T-helper 1 cell treated with Interleukin-12 subunit alpha and Interleukin-12 subunit beta and Interleukin-4 antibody, amounts not matched to agents 30 μg/mL and 1 μg/mL, for 36 hours (primary cell): ENCODE measurements at regions not wholly inside any gene's neighbourhood (a gene's known extent, or its start where the extent isn't known, plus 50 kb on each side); places are given as distances from the start of the nearest gene placed in this dataset.
"Not testable (repeated sequence)": the region's sequence is repeated elsewhere in the genome, so short reads cannot be mapped to it uniquely, and the experiment has no call there.

ENCODE experiments used
- H3K27ac Mint-ChIP-seq: one replicate; pipeline ENCODE4 v1.8.0; 2021; ENCODE audit warnings: mild to moderate bottlenecking, mixed read lengths
- H3K27me3 Mint-ChIP-seq: one replicate; pipeline ENCODE4 v1.8.0; 2021; ENCODE audit warnings: low read depth, mixed read lengths
- H3K36me3 Mint-ChIP-seq: one replicate; pipeline ENCODE4 v1.8.0; 2021; ENCODE audit warnings: low read depth, mixed read lengths
- H3K4me1 Mint-ChIP-seq: one replicate; pipeline ENCODE4 v1.8.0; 2021; ENCODE audit warnings: low read depth, mixed read lengths
- H3K4me3 Mint-ChIP-seq: one replicate; pipeline ENCODE4 v1.8.0; 2021; ENCODE audit warnings: mild to moderate bottlenecking, moderate library complexity, mixed read lengths
- H3K9me3 Mint-ChIP-seq: one replicate; pipeline ENCODE4 v1.8.0; 2021; ENCODE audit warnings: mixed read lengths

DNA sequence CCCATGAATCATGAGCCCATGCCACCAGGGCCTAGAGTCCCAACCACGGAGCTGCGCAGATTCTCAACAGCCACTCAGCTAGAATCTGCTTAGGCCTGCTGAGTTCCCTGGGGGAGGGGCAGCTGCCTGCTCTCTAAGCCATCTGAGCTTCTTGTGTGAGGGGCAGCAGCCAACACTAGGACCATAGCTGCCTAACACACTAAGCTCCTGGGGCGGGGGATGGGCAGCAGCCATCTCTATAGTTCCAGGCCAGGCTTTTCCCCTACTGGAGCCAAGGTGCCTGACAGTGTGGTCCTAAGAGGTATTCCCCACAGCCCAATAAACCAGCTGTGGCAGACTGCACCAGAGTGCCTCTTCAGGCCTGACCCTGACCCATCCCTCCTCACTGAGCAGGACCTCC, 255.9 kb upstream of the ACO1 start:
- Mint-ChIP-seq H3K27me3 (no peaks in the 10 kb centered on the region), H3K9me3 (peaks cover 4% of the 10 kb centered on the region), H3K4me1 (no peaks in the 10 kb centered on the region), H3K4me3 (no peak overlapping the region), H3K27ac (no peak overlapping the region), H3K36me3 (no peaks in the 10 kb centered on the region)

DNA sequence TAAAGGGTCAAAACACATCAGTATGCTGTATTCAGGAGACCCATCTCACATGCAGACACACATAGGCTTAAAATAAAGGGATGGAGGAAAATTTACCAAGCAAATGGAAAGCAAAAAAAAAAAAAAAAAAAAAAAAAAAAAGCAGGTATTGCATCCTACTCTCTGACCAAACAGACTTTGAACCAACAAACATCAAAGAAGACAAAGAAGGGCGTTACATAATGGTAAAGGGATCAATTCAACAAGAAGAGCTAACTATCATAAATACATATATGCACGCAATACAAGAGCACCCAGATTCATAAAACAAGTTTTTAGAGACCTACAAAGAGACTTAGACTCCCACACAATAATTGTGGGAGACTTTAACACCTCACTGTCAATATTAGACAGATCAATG, 253.7 kb upstream of the ACO1 start:
- H3K27ac Mint-ChIP-seq, H3K36me3 Mint-ChIP-seq, H3K4me1 Mint-ChIP-seq, H3K4me3 Mint-ChIP-seq, H3K9me3 Mint-ChIP-seq, H3K27me3 Mint-ChIP-seq: not testable (repeated sequence)

DNA sequence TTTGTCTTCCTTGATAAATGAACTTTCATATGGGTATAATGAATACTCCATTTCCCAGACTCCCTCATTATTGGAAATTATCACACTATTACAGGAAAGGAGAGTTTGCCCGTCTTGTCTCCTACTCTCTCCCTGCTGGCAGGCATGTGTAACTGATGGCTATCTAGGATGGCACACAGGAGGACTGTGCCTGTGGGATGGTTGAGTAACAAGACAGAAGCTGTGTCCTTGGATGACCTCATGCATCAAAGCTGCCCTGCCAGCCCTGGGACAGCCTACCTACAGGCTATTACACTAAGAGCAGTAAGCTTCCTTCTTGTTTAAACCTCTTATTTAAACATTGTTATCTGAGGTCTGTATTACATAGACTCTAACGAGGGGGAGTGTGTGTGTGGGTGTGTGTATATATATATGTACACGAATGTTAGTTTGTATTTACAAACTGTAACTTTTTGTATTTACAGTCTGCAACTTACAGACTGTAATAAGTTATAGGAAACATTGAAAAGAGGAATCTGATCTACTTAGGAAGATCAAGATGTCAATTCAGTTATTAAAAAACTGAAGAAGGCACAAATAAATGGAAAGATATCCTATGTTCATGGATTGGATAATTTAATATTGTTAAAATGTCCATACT, 247.6 kb upstream of the ACO1 start:
- H3K4me1 Mint-ChIP-seq, result no peaks in the 10 kb centered on the region
- H3K9me3 Mint-ChIP-seq, result no peaks in the 10 kb centered on the region
- no peaks in the 10 kb centered on the region for H3K36me3 Mint-ChIP-seq
- no peaks in the 10 kb centered on the region for H3K27me3 Mint-ChIP-seq
- no peak overlapping the region for H3K27ac Mint-ChIP-seq
- no peak overlapping the region for H3K4me3 Mint-ChIP-seq

DNA sequence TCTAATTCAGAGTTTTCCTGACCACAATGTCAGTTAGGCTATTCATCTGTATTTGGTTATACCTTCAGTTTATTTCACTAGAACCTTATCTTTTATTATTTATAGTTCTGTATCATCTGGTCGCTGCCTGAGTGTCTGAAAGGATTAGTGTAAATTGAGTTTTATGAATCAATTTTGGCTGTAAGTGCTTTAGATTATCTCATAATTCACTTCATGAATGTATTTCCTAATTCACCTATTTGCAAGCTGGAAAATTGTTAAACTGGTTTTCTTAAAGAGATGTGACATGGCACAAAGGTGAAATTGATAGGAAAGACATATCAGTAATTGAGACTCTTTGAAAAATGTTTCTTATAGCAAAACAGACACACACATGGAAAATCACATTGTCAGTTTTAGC, 242.4 kb upstream of the ACO1 start:
- Mint-ChIP-seq H3K27me3 (no peaks in the 10 kb centered on the region), H3K36me3 (no peaks in the 10 kb centered on the region), H3K4me3 (no peak overlapping the region), H3K27ac (no peak overlapping the region), H3K9me3 (peaks cover 5% of the 10 kb centered on the region), H3K4me1 (no peaks in the 10 kb centered on the region)

DNA sequence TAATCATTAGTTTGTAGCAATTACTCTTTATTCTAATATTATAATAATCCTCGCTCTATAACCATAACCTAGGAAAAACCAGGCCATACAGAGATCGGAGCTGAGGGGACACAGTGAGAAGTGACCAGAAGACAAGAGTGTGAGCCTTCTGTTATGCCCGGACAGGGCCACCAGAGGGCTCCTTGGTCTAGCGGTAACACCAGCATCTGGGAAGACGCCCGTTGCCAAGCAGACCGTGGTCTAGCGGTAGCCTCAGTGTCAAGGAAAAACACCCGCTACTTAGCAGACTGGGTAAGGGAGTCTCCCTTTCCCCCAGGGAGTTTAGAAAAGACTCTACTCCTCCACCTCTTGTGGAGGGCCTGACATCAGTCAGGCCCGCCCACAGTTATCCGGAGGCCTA, 235.9 kb upstream of the ACO1 start:
- not testable (repeated sequence) for H3K36me3 Mint-ChIP-seq, H3K4me1 Mint-ChIP-seq, H3K27me3 Mint-ChIP-seq, H3K27ac Mint-ChIP-seq, H3K4me3 Mint-ChIP-seq
- H3K9me3 Mint-ChIP-seq, result peaks cover 13% of the 10 kb centered on the region

DNA sequence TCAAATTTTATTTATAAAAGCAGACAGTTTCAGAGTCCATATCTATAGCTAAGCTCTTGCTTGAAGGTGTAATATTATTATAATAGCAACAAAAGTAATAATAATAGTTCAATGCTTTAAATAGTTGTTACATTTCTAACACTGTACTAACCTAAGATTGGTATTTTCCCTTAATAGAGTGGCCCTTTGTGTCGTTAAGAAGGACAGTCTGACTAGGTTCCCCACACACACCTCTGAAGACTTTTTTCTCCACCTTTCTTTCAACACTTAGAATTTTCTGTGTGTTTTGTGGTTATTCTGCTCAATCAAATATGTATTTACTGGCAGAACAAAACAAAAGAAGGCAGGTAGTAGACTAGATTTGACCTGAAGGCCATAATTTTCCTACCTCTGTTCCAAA, 223.2 kb upstream of the ACO1 start:
- Mint-ChIP-seq H3K4me3 (no peak overlapping the region), H3K36me3 (no peaks in the 10 kb centered on the region), H3K4me1 (no peaks in the 10 kb centered on the region), H3K27ac (no peak overlapping the region), H3K27me3 (no peaks in the 10 kb centered on the region), H3K9me3 (no peaks in the 10 kb centered on the region)

DNA sequence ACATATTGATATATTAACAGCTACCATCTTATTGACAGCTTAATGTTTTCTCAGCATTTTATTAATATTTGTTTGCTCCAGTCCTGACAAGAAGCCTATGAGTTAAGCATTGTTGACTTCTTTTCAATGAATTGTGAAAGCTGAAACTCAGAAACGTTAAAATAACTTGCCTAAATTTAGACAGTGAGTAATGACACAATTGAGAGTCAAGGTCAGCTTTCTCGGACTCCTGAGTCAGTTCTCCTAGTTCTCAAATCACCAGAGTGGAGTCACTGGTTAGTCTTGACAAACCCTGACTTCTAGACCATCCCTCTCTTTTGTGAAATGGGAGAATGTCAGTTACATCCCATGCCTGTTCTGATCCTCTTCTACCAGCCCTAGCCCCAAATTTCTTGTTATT, 222.7 kb upstream of the ACO1 start:
- no peaks in the 10 kb centered on the region for H3K36me3 Mint-ChIP-seq
- no peak overlapping the region for H3K27ac Mint-ChIP-seq
- H3K9me3 Mint-ChIP-seq, result no peaks in the 10 kb centered on the region
- no peak overlapping the region for H3K4me3 Mint-ChIP-seq
- no peaks in the 10 kb centered on the region for H3K4me1 Mint-ChIP-seq
- no peaks in the 10 kb centered on the region for H3K27me3 Mint-ChIP-seq

DNA sequence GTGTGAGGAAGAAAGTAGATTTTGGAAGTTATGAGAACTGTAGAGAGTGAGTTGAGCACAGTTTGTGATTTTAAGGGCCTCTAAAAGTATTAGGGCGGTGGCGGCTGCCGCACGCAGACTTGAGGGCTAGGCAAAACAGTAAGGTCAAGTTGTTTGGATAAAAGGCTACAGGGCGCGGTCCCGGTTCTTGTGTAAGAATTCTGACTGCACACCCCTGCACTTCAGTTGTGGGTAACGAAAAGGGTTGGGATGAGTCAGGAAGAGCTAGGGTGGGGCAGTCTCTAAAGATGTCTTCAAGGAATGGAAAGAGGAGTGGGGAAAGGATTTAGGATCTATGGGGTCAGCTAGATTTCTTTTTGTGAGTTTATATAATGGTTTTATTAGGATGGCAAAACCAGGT, 218.1 kb upstream of the ACO1 start:
- H3K4me1 Mint-ChIP-seq, H3K27ac Mint-ChIP-seq: not testable (repeated sequence)

DNA sequence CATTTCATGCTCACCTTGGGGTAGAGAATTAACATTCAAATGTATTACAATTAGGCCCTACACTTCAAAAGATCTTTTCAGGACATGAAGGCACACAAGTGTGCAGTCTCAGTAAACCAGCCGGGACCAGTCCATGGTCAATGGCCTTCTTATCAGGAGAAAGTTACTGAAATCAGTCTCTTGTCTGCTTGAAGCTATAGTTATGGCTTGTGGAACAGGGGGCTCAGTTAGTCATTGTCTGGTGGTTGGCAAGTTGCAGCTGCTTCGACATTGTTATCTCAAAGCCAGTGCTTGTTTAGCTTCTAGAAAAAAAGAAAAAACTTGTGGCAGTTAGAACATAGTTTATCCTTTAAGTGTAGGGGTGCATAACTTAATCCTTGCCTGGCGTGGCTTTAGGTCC, 213.1 kb upstream of the ACO1 start:
- H3K36me3 Mint-ChIP-seq, result no peaks in the 10 kb centered on the region
- H3K27ac Mint-ChIP-seq, result no peak overlapping the region
- no peaks in the 10 kb centered on the region for H3K4me1 Mint-ChIP-seq
- H3K9me3 Mint-ChIP-seq, result no peaks in the 10 kb centered on the region
- no peaks in the 10 kb centered on the region for H3K27me3 Mint-ChIP-seq
- H3K4me3 Mint-ChIP-seq, result no peak overlapping the region

More for the DNA sequence above, 218.1 kb upstream of the ACO1 start:
- not testable (repeated sequence) for H3K36me3 Mint-ChIP-seq, H3K27me3 Mint-ChIP-seq, H3K9me3 Mint-ChIP-seq, H3K4me3 Mint-ChIP-seq

DNA sequence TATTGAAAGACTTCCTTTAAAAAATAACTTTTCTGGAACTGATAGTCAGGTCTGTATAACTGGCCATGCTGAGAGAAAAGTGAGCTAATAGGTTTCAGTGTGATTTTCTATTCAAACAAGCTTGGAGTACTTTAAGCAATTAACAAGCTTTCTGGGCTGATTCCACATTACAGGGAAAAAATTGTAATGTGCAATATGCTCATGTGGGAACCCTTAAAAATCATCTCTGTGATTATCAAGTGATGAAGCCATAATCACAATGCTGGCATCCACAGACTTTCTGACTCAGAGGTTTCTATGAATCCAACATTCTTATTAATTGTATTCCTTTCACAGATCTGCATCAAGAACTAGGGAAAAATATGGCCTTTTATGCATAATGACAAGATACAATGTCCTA, 212.2 kb upstream of the ACO1 start:
- no peaks in the 10 kb centered on the region for H3K36me3 Mint-ChIP-seq
- H3K9me3 Mint-ChIP-seq, result no peaks in the 10 kb centered on the region
- H3K4me3 Mint-ChIP-seq, result no peak overlapping the region
- no peaks in the 10 kb centered on the region for H3K27me3 Mint-ChIP-seq
- H3K27ac Mint-ChIP-seq, result no peak overlapping the region
- no peaks in the 10 kb centered on the region for H3K4me1 Mint-ChIP-seq

DNA sequence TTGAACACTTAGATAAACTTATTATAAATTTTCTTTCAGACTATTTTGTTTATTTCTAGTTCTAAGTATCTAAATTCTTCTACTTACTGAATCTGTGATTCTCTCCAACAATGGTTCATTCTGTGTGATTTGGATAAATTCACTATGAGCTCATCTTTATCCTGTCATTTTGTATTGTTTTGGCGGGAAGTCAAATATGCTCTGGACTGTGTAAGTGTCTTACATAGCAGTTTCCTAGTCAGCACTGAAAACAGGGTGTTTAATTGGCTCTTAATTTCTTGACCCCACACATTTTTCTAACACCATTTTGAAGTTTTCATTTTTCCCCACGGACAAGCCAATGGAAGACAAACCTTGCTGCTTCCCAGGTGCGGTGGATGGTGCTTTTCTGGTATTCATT, 207.0 kb upstream of the ACO1 start:
- H3K9me3 Mint-ChIP-seq, result no peaks in the 10 kb centered on the region
- H3K4me1 Mint-ChIP-seq, result no peaks in the 10 kb centered on the region
- H3K36me3 Mint-ChIP-seq, result no peaks in the 10 kb centered on the region
- no peak overlapping the region for H3K27ac Mint-ChIP-seq
- no peaks in the 10 kb centered on the region for H3K27me3 Mint-ChIP-seq
- H3K4me3 Mint-ChIP-seq, result no peak overlapping the region

DNA sequence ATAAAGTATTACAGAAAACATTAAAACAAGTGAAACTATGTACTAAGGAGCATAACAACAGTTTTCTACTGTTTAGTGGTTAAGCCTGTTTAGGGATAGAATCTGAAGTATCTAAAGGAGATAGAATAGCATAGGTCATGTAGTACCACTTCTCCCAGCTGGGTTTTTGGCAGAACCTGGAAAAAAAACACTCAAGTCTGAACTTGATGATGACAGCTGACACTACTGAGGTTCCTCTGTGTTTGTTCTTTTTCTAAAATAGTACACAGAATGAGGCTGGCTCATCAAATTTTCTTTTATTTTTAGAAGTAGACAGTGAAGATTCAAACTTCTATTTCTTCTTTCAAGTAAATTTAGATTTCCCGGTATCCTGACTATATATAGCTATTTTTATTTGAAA, 203.8 kb upstream of the ACO1 start:
- Mint-ChIP-seq H3K4me3 (no peak overlapping the region), H3K9me3 (no peaks in the 10 kb centered on the region), H3K36me3 (no peaks in the 10 kb centered on the region), H3K27me3 (no peaks in the 10 kb centered on the region), H3K4me1 (no peaks in the 10 kb centered on the region), H3K27ac (no peak overlapping the region)

DNA sequence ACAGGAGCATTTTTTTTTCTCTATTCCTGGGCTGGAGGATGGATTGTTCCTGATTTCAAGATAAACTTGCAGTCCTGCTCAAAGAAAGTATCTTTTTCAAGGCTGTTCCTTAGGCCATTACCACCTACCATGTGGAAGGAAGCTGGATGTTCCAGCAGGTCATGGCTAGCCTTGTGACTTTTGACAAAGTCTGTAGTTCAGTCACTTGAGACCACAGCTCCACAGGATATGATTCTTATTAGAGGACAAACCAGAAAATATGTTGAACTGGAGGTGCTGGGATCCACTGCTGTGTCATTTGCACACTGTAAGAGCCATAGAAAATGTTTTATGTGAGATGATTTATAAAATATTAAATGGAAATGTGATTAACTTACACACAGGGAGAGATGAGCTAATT, 184.2 kb upstream of the ACO1 start:
- H3K9me3 Mint-ChIP-seq, result no peaks in the 10 kb centered on the region
- H3K4me1 Mint-ChIP-seq, result no peaks in the 10 kb centered on the region
- no peak overlapping the region for H3K27ac Mint-ChIP-seq
- H3K36me3 Mint-ChIP-seq, result no peaks in the 10 kb centered on the region
- H3K4me3 Mint-ChIP-seq, result no peak overlapping the region
- H3K27me3 Mint-ChIP-seq, result no peaks in the 10 kb centered on the region

DNA sequence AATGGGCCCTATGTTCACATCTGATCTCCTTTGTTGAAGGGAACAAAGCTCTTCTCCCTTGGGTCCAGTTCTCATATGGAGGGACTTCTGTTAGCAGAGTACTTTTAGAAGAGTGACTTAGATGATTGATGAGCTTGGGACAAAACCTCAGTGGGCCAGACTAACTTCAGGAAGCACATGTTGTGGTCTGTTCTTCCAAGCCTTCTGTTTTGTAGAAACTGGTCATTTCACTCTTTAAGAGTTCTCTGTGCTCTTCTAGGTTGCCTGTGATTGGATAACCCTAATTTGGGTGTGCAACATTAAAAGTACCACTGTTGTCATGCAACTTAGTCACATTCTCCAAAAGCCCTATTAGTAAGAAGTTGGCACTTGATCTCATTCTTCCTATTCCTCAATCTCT, 183.5 kb upstream of the ACO1 start:
- no peaks in the 10 kb centered on the region for H3K9me3 Mint-ChIP-seq
- no peak overlapping the region for H3K27ac Mint-ChIP-seq
- H3K4me1 Mint-ChIP-seq, result no peaks in the 10 kb centered on the region
- no peaks in the 10 kb centered on the region for H3K27me3 Mint-ChIP-seq
- H3K4me3 Mint-ChIP-seq, result no peak overlapping the region
- H3K36me3 Mint-ChIP-seq, result no peaks in the 10 kb centered on the region

DNA sequence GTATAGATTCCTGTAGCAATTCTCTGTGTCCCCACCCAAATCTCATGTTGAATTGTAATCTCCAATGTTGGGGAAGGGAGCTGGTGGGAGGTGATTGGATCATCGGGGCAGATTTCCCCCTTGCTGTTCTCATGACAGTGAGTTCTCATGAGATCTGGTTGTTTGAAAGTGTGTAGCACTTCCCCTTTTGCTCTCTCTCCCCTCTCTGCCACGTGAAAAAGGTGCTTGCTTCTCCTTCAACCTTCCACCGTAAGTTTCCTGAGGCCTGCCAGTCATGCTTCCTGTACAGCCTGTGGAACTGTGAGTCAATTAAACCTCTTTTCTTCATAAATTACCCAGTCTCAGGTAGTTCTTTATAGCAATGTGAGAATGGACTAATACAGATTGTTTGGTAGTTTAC, 175.3 kb upstream of the ACO1 start:
- H3K4me3 Mint-ChIP-seq, H3K27ac Mint-ChIP-seq, H3K9me3 Mint-ChIP-seq, H3K27me3 Mint-ChIP-seq, H3K36me3 Mint-ChIP-seq, H3K4me1 Mint-ChIP-seq: not testable (repeated sequence)

DNA sequence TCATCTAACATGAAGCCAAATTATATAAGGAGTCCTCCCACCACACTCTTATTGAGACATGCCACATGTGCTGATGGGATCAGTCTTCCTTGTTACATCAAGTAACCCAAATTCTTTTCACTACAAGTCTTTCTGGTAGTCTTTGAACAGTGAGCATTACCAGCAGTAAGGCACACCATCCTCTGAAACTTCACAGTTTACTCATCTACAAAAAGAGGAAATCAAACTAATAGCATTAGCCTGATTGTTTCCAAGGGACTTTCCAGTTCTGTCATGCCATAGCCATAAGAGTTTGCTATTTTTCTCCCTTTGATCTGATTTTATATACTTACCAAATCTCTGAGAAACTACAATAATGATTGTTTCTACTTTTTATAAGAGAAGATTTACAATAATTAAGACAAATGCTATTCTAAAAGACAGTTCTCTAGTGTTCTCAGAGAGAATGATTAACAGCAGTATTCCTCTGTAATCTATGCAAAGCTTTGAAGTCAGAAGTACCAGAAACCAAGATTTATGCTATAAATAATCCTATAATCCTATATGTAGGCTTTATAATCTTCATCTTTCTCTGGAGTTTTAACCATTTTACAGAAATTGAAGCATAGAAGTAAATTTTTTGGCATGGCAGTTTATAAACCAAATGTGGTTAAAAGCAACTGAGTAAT, 166.2 kb upstream of the ACO1 start:
- Mint-ChIP-seq H3K4me3 (no peak overlapping the region), H3K27me3 (no peaks in the 10 kb centered on the region), H3K36me3 (no peaks in the 10 kb centered on the region), H3K9me3 (peaks cover 9% of the 10 kb centered on the region), H3K4me1 (no peaks in the 10 kb centered on the region), H3K27ac (no peak overlapping the region)
